SH-SY5Y (cell line): ENCODE measurements at regions not wholly inside any gene's neighbourhood (a gene's known extent, or its start where the extent isn't known, plus 50 kb on each side); places are given as distances from the start of the nearest gene placed in this dataset.

ENCODE experiments used
- GATA2 ChIP-seq: IDR thresholded peaks from 2 replicates; pipeline ENCODE4 v1.6.1; 2011; ENCODE audit warnings: mild to moderate bottlenecking, low read depth, low read length
- GATA3 ChIP-seq: IDR thresholded peaks from 2 replicates; pipeline ENCODE4 v1.6.1; 2011; ENCODE audit warnings: low read depth, mild to moderate bottlenecking, low read length, moderate library complexity

- TF ChIP-seq GATA2, result no peak
- TF ChIP-seq GATA3, result no peak
Measured at GRCh38 chr10:105968666-105969065, 1195.8 kb downstream of the SORCS1 start.

GRCh38 chr10:105967256-105967655, 1197.2 kb downstream of the SORCS1 start:
- no peak for TF ChIP-seq GATA2
- no peak for TF ChIP-seq GATA3

- TF ChIP-seq GATA3, result no peak
- TF ChIP-seq GATA2, result no peak
Measured at GRCh38 chr10:105965141-105965540, 1199.4 kb downstream of the SORCS1 start.

- no peak for TF ChIP-seq GATA2
- no peak for TF ChIP-seq GATA3
Measured at GRCh38 chr10:105964009-105964408, 1200.5 kb downstream of the SORCS1 start.

GRCh38 chr10:105963334-105963884, 1201.1 kb downstream of the SORCS1 start:
- TF ChIP-seq GATA3, result no peak
- TF ChIP-seq GATA2, result no peak

GRCh38 chr10:105956550-105956949, 1208.0 kb downstream of the SORCS1 start:
- no peak for TF ChIP-seq GATA2
- TF ChIP-seq GATA3, result no peak

- TF ChIP-seq GATA3 (no peak), GATA2 (no peak)
Measured at GRCh38 chr10:105953861-105954260, 1210.6 kb downstream of the SORCS1 start.

- no peak for TF ChIP-seq GATA2
- no peak for TF ChIP-seq GATA3
Measured at GRCh38 chr10:105953056-105953455, 1211.5 kb downstream of the SORCS1 start.

- TF ChIP-seq GATA2 (no peak), GATA3 (no peak)
Measured at GRCh38 chr10:105952153-105952552, 1212.4 kb downstream of the SORCS1 start.

GRCh38 chr10:105950410-105950809, 1214.1 kb downstream of the SORCS1 start:
- TF ChIP-seq GATA2, result peak; percentile 60; the same call in 1 of the 2 replicates
- TF ChIP-seq GATA3, result peak; percentile 60; the same call in 1 of the 2 replicates

- TF ChIP-seq GATA2 (no peak), GATA3 (no peak)
Measured at GRCh38 chr10:105949721-105950120, 1214.8 kb downstream of the SORCS1 start.

- no peak for TF ChIP-seq GATA2
- TF ChIP-seq GATA3, result no peak
Measured at GRCh38 chr10:105925045-105925785, 1239.3 kb downstream of the SORCS1 start.

GRCh38 chr10:105921348-105921747, 1243.2 kb downstream of the SORCS1 start:
- TF ChIP-seq GATA2, result no peak
- TF ChIP-seq GATA3, result no peak

- no peak for TF ChIP-seq GATA3
- TF ChIP-seq GATA2, result no peak
Measured at GRCh38 chr10:105914432-105914831, 1250.1 kb downstream of the SORCS1 start.

- TF ChIP-seq GATA3, result no peak
- no peak for TF ChIP-seq GATA2
Measured at GRCh38 chr10:105908701-105909100, 1255.8 kb downstream of the SORCS1 start.

GRCh38 chr10:105885495-105885894, 1244.4 kb downstream of the SORCS3 start:
- no peak for TF ChIP-seq GATA2
- TF ChIP-seq GATA3, result no peak
